ENCODE measurements at regions not wholly inside any gene's neighbourhood (a gene's known extent, or its start where the extent isn't known, plus 50 kb on each side); places are given as distances from the start of the nearest gene placed in this dataset.

- Histone ChIP-seq H3K27me3 (replicated peaks in 1 of 2; ENCODE audit: control insufficient read depth in 2 of 2, insufficient read depth in 2 of 2, low read length in 1 of 2) (no peaks in the 10 kb centered on the region), H3K36me3 (ENCODE audit: control insufficient read depth in 2 of 2, insufficient read depth in 2 of 2, low read length in 1 of 2) (no peaks in the 10 kb centered on the region), H3K4me1 (ENCODE audit: control insufficient read depth, insufficient read depth, low read length) (peaks cover 50% of the 10 kb centered on the region), H3K79me2 (ENCODE audit: control insufficient read depth, insufficient read depth, low read length) (no peaks in the 10 kb centered on the region; the same call in none of the 2 replicates), H3K4me3 (no peak overlapping the region), H3K9me3 (replicated peaks; ENCODE audit: control insufficient read depth, insufficient read depth, low read length) (no peaks in the 10 kb centered on the region; the same call in 2 of the 3 replicates), H2AFZ (ENCODE audit: control insufficient read depth, low read depth, low read length) (no peak overlapping the region), H3K4me2 (ENCODE audit: control insufficient read depth, insufficient read depth) (no peak overlapping the region), H3K9ac (ENCODE audit: control insufficient read depth, insufficient read depth, low read length) (no peak overlapping the region), H4K20me1 (ENCODE audit: control insufficient read depth, insufficient read depth) (no peaks in the 10 kb centered on the region), H3K27ac (ENCODE audit: control insufficient read depth, insufficient read depth) (no peak overlapping the region)
- ChIA-PET RAD21 (ENCODE audit: unreplicated experiment) (interaction anchor here (1.4 to 2.0 kb wide), 3 partner anchors 30 to 66 kb away, joined by 3 to 7 read pairs (median 5); no protein-coding TSS in a partner anchor), POLR2A (interaction anchor here (0.9 to 1.3 kb wide), 4 partner anchors 10 to 31 kb away, joined by 3 to 5 read pairs (median 4); no protein-coding TSS in a partner anchor), SMC1A (ENCODE audit: uncharacterized antibody, unreplicated experiment) (interaction anchor here (1.0 to 2.3 kb wide), 8 partner anchors 10 to 40 kb away, joined by 3 to 13 read pairs (median 4); no protein-coding TSS in a partner anchor), CTCF (interaction anchor here (1.2 to 1.4 kb wide), 3 partner anchors 10 to 28 kb away, joined by 5 to 7 read pairs (median 5); no protein-coding TSS in a partner anchor)
- WGBS (ENCODE audit: insufficient coverage, insufficient replicate concordance, low lambda C conversion rate, missing lambda C conversion rate) = 92% methylated on average over 3 of the region's 3 CpGs
- intact Hi-C loops (cut with micrococcal nuclease; ENCODE audit: unreplicated experiment) = no loop called here
- ATAC-seq (no peak), FAIRE-seq (no peak), DNase-seq (ENCODE audit: low read depth, low spot score) (no peak)
- no TSS peak for BruUV-seq (replicated peaks)
- TF ChIP-seq JUND (IDR thresholded peaks at IDR 0.05; ENCODE audit: low read depth, low read length) (no peak), IKZF1 (conservative IDR thresholded peaks at IDR 0.05) (peak; percentile 35; the same call in 1 of the 2 replicates), RAD51 (IDR thresholded peaks at IDR 0.05) (no peak), ETV6 (conservative IDR thresholded peaks at IDR 0.05 in 1 of 2, IDR thresholded peaks at IDR 0.05 in 1 of 2; ENCODE audit: borderline replicate concordance in 1 of 2, low read depth in 1 of 2) (no peak), RUNX3 (IDR thresholded peaks at IDR 0.05; ENCODE audit: low read length) (0 out of 2 replicates have a peak, but pooled peaks have one; percentile 12), BRCA1 (IDR thresholded peaks at IDR 0.05; ENCODE audit: low read depth, low read length) (no peak), CBX3 (IDR thresholded peaks at IDR 0.05; ENCODE audit: borderline replicate concordance, low read depth) (no peak)
- in situ Hi-C loops (cut with MboI) = no loop called here
These were observed 166.8 kb upstream of the PLEKHG7 start for GRCh38 chr12:92535961-92536360.

Measured in GM12878 (cell line).